NCI-H510A treated with DMSO at 0.1 percent for 48 hours (cell line): ENCODE measurements at regions not wholly inside any gene's neighbourhood (a gene's known extent, or its start where the extent isn't known, plus 50 kb on each side); places are given as distances from the start of the nearest gene placed in this dataset.

Experiments used
- DNase-seq: peaks from one replicate; lab custom pipeline; 2025; lab: John Stamatoyannopoulos, UW

DNA sequence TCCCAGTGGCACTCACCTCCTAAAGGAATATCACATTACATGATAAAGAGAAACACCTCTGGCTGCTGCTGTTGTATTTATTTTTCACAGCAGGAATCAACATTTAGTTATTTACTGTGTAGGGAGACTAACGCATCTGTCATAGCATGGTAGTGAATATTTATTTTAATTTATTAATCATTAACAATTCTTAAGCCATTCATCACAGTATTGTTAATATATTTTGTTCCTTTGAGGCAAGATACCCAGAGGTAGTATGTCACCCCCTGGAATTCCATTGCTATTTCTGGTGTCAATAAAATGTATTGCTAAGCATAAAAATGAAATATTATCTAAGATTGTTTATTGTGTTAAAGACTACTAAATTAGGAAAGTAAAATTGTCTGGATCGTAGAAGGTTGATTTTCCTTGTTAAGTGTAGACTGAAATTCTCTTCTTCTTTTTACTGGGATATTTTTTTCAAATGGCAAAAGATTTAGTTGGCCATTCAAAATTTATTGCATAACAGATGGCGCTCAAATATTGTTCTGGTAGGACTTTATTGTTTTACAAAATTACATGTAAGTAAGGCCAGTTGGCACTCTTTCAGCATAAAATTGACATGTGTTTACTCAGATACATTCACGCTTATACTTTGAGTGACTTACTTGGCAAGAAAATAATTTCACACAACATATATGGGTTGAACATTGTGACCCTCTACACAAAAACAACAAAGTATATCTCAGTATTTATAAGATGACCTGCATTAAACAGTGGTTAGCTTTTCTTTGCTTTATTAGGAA lies 1358.7 kb upstream of the SORCS1 start:
- no peak for DNase-seq

DNA sequence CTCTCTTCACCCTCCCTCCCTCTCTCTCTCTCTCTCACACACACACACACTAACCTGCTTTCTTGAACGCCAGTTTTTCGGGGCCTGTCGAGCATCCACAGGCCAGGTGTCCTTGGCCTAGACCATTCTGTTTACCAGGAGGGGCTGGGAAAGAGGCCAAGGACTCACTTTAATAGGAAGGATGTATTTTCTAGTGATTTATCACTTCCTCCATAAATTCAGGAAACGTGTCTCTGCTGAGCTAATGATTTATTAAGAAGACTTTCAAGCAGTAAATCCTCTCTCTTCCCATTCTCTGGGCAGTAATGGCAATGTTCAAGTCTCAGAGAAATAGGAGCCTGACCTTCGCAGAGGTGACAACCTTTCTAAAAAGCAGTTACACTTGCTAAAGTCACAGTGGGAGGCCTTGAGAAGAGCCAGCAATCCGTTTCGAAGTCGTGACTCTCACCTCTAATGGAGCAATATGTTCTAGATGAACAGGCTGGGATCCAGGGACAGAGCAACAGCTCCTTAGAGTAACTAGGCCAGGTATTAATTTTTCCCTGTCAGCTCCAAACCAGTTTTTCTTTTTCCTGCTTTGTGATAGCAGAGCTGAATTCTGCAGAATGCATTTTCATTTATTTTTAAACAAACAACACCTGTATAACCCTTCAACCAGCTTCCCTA lies 1357.5 kb upstream of the SORCS1 start:
- DNase-seq: no peak

DNA sequence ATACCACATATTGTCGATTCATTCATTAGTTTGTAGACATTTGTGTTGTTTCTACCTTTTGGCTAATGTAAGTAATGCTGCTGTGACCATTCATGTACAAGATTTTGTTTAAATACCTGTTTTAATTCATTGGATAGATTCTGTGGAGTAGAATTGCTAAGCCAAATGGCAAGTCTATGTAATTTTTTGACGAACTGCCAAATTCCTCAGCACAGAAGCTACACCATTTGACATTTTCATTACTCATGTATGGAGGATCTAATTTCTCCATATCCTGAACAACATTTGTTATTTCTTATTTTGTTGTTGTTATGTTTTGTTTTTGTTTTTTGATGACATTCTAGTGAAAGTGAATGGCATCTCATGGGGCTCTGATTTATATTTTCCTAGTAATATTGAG lies 1351.3 kb upstream of the SORCS1 start:
- DNase-seq: no peak

DNA sequence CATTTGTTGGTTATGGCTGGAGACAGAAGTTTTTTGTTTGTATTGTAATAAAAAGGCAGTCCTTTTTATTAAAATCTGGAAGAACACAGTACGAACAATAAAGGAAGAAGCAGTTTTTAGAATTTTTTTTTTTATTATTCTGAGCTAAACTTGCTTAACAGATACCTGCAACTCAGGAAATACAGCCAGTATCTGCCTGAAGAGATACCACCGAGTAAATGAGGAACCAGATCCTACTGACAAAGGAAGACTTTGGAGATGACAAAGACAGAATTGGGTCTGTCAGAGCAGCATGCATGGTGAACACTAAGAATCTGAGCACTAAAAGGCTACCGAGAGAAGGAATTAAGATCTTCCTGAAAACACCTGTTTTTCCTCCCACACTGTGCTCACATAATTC lies 1335.9 kb upstream of the SORCS1 start:
- DNase-seq: no peak

DNA sequence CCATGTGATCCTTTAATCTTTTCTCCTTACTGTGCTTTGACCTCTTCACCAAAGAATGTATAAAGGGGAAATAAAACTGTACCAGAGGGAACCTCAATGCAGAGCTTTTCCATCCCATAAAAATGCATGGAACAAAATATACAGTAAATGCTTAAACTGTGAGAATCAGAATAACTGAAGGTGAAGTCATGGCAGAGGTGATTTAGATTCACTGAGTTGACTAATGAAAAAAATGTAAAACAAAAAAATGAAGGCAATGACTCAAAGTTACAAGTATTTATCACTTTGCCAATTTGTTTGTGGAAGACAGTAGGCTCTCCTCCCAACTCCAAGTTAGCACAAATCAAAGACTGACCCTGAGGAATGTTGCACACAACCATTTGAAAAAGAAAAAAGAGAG lies 1331.6 kb upstream of the SORCS1 start:
- no peak for DNase-seq

DNA sequence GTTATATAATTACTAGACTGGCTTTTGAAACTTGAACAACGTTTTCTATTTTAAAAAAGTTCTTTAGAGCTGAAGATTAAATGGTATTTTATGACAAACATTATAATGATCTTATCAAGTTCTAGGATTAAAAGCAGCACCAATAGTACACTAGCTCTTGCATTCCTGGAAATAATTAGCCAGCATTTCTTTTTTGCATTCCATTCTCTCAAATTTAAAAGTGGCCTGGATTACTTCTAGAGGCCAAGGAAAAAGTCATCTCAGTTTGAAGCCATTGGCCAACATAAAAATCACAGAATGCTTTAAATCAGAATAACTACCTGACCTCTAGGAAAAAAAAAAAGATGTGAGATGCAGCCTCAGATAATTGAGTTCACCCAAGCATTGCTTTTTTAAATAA lies 1326.4 kb upstream of the SORCS1 start:
- DNase-seq: no peak

DNA sequence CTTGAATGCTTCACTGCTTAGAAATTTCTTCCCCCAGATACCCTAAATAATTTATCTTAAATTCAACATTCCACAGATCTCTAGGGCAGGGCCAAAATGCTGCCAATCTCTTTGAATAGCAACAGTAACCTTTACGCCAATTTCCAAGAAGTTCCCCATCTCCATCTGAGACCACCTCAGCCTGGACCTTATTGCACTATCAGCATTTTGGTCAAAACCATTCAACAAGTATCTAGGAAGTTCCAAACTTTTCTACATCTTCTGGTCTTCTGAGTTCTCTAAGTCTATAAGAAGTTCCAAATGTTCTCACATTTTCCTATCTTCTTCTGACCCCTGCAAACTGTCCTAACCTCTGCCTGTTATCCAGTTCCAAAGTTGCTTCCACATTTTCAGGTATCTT lies 1306.9 kb upstream of the SORCS1 start:
- no peak for DNase-seq

DNA sequence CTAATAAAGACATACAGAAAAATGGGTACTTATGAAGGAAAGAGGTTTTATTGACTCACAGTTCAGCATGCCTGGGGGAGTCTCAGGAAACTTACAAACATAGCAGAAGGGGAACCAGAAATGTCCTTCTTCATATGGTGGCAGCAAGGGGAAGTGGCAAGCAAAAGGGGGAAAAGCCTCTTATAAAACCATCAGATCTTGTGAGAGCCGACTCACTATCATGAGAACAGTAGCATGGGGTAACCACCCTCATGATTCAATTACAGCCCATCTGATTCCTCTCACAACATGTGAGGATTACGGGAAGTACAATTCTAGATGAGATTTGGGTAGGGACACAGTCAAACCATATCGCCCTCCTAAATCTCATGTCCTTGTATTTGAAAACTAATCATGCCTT lies 1305.4 kb upstream of the SORCS1 start:
- DNase-seq: no peak

DNA sequence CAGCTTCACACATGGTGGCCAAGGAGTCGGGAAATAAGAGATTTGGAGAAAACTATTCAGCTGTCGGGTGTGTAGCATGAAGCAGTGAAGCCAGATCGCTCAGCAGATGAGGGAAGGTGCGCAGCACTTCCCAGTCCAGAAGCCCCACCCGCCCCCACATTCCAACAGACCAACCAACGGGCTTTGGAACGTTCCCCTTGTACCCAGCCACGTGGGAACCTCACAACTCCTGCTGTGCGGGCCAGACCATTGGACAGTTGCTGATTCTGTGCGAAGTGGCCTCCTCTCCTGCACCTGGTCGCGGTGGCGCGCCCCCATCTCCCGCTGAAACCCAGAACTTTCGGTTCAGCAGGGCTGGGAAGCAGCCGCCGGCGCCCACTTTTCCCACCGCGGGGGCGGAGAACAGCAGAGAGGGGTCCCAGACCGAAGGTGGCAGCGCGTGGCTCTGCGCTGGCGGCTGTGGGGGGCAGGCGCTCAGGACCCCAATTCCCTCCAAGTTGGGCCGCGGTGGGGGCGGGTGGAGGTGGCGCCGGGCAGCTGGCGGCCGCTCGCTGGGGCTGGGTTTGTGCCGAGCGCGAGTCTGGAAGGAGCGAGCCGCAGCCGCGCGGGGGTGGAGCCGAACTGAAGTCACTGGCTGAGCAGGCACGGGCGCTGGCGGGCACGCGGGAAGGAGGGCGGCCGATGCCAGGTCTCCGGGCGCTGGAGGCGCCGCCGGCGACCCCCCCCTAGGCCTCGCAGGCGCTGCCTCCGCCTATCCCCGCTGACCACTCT lies 1301.5 kb upstream of the SORCS1 start:
- DNase-seq: no peak

DNA sequence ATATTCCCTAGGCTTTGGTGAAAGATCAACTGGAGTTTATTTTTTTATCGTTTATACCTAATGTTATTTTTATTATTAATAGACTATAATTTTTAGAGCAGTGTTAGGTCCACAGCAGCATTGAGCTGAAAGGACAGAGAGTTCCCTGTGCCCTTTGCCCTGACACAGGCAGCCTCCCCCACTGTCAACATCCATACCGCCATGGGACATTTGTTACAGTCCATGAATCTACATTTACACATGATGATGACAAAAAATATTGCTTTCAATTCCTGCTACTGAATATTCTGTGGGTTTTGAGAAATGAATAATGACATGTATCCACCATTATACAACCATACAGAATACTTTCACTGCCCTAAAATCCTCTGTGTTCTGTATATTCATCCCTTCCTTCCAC lies 1297.5 kb upstream of the SORCS1 start:
- DNase-seq: no peak

DNA sequence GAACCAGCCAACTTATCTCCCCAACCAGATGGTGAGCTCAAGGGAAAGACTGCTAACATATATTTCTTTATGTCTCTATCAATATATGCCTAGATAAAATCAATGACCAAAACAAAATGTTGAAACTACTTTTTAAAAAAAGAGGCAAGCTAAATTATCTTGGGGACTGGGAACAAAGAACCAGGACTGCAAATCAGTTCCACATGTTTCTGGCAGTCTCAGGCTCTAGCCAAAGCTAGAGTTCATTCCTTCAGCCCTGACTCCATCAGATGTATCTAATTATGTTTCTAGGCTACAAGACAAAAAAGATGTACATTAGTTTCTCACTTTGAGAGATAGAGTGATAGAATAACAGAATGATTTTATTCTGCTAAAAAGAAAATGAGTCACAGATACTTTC lies 1290.3 kb upstream of the SORCS1 start:
- DNase-seq: no peak

DNA sequence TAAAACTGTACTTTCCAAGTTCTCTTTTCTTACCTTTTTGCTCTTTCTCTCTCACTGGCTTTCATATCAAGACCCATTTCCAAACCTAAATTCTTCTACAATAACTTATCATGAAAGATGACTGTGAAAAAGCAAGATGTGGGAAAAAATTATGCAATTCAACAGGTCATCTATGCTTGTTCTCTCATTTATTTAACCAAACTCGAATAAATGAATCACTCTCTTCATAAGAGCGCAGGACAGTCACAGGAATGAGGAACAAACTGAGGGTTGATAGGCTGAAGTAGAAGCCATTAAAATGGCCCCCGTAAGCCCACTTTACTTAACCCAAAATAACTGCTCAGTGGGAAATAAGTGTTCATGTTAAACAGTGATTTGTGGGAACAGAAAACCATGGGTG lies 1289.7 kb upstream of the SORCS1 start:
- no peak for DNase-seq

DNA sequence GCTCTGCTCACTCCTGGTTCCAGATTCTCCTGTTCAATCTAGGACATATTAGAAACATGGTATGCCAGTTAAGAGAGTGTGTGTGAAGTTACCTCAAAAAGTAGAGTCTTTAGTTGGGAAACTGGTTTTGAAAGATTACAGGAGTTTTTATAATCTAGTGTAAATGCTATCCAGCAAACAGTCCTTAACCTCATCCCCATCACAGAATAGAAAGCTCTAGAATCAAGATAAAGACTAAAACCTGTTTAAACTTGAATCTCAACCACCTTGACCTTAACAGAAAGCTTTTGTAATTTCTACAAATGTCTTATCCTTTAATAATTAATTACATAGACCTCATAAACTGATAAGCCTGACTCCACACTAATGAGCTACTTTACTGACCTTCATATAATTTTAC lies 1288.7 kb upstream of the SORCS1 start:
- no peak for DNase-seq

DNA sequence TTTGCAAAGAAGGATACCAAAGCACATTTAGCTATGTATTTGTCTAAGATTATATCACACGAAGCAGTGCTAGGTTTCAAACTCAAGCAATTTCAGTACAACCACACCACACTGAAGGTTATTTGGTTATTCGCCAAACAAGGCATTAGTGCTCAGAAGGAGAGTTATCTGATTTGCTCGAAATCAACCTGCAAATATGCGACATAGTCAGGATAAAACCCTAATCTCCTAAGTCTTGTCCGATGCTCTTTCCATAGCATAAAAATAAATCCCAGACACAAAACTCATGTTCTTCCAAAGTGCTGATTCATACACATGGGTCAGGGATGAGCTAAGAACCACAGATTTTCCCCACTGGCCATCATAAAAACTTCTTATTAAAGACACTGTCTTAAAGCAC lies 1288.0 kb upstream of the SORCS1 start:
- DNase-seq: no peak

DNA sequence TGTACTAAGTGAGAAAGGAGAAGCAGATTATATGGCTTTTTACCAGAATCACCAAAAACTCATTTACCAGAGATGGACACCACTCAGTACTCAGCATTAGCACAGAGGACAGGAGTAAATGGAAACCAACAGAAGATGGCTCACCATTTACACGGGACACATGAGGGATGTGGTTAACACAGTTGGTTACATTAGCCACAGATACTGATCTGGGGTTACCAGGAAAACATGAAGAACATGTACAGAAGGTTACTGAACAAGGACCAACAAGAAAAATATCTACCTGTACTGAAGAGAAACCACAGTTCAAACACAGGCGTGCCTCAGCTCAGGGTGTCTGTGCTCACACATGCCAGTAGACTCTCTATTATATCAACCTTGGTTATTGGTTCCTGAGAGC lies 1285.8 kb upstream of the SORCS1 start:
- no peak for DNase-seq

DNA sequence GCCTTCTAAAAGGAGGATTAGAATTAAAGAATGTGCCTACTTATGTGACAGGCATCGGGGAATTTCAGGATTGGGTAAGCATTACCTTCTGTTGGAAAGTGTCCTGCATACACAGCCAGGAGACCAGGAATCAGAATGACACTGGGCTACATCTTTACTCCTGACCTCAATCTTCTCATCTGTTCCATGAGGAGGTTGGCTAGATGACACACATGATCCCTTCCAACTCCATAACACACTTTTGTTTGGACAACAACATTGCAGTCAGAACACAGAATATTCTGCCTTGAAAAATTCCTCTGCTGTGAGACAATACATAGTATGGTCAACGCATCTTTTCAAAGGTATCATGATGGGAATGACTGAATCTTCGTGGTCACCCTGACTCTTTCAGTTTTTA lies 1281.2 kb upstream of the SORCS1 start:
- DNase-seq: no peak

DNA sequence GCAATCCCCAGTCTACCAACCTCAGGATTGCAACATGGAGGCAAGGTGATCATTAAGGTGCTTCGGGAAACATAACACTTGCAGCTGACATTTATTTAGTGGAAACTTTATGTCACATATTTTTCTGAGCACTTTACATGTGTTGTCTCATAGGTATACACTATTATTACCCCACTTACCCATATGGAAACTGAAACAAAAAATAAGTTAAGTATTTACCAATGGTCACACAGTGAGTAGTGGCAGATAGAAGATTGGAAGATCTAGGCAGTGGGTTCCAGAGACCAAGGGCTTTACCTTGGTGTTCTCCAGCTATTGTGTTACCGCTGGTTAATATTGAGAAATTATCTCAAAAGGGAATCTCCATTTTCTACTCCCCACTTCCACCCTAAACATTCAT lies 1279.1 kb upstream of the SORCS1 start:
- DNase-seq: no peak

DNA sequence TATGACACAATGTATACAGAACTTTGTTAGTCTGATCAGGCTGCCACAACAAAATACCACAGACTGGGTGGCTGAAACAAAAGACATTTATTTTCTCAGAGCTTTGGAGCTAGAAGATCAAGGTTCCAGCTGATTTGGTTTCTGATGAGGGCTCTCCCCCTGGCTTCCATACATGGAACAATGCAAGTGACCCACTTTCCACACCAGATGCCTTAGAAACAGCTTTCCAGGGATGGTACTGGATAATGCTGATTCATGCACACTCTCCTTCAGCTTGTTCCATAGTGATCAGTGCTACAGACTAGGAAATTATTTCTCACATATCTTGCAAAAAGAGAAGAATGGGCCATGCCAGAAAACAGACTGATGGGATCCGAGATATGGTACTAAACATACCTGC lies 1274.9 kb upstream of the SORCS1 start:
- DNase-seq: no peak

DNA sequence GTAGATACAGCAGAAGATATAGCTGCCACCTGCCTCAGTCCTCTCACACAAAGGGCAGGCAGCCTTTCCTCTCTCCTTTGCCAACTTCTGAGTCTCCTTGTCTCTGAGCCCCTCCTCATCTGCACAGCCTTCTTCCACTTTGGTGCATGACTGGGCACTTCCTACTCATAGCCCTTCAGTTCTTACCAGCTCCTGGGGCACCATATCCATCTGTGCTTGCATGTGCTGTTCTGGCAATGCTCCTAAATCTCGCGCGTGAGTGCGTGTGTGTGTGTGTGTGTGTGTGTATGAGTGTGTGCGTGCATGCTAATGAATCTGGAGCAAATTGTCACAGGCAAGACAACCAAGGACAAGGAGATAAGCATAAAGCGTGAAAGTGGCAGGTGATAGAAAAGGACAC lies 1271.6 kb upstream of the SORCS1 start:
- no peak for DNase-seq

DNA sequence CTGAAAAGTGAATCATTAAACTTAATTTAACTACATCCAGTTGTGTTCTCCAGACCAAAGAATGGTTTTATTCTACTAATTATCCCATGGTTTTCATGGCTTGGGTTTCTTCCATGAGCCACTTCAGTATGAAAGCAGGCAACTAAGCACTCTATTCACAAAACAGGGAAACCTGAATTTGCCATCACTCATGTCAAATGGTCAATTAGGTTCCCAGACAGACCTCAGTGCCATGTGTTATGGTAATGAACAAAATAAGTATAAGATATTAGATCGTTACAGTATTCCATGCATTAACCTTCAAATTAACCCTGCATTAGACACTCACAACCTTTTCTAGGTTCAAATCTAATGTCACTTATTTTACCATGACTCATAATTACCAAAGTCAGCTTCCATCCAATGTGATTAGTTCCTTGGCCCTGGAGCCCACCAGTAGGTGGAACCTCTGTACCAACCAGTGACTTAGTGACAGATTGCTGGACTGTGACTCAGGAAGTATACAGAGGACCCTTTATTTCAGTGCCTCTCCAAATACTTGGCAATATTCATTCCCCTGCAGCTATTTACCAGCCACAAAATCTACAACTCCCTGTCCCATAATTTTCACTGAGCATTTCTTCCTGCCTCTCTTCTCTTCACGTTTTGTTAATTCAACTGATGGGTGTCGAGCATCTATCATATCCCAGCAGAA lies 1270.2 kb upstream of the SORCS1 start:
- no peak for DNase-seq

DNA sequence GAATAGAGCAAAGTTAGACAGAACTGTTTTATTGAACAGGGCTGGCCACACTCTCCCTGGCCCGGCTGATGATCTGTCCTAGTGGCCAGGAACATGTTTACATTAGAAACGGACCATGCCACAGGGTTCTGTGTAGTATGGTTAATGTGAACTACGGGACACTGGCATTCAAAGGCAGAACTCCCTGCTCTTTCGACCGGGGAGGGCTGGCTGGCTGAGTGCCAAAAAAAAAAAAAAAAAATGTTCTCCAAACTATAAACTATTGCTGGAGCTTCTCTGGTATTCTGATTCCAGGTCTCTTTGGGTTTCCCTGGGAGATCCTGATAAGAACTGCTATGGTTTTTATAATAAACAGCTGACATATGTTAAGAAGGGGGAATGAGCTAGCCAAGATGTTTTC lies 1262.6 kb upstream of the SORCS1 start:
- DNase-seq: no peak

DNA sequence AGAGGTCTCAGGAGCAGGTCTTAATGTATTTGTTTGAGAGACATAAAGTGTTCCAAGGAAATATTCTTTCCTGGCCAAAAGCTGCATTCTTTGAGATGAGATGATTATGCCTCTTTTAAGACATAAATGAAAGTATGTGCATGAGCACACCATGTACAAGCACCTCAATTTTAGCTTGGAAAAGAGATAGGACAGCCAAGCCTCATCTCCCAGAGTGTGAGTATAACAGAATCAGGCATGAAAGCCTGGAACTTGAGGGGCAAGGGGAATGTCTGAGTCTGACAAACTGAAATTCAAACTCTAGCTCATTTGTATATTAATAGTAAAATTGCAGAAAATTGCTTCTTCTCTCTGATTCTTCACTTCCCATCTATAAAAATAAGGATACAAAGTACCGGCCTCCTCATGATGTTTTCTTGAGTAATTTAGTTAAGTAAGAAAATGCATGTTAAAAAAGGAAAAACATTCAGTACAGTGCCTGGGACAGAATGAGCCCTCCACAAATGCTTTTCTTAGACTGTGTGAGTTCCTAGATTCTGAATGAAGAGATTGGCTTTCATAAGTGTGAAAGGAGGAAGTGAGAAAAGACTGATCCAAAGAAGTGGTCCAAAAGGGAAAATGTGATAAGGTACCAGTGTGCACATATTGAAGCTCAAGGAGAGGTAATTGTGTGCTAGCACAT lies 1260.9 kb upstream of the SORCS1 start:
- DNase-seq: no peak
